ENCODE measurements at regions not wholly inside any gene's neighbourhood (a gene's known extent, or its start where the extent isn't known, plus 50 kb on each side); places are given as distances from the start of the nearest gene placed in this dataset.

GRCh38 chr4:187467224-187467623 lies 528.3 kb upstream of the ZFP42 start:
- no CpG with 5 or more reads among the region's 2 CpGs for WGBS (ENCODE audit: extremely low coverage, insufficient read length, low lambda C conversion rate)
- no peak overlapping the region for H3T11ph ChIP-seq (ENCODE audit: low read length)
- Mint-ChIP-seq H3K9me3 (no peaks in the 10 kb centered on the region; a peak in 1 of 5 replicates), H3K4me3 (no peak overlapping the region), H3K27me3 (ENCODE audit: low read depth) (peaks cover 4% of the 10 kb centered on the region; the same call in 1 of the 2 replicates), H3K36me3 (ENCODE audit: insufficient read depth in 1 of 3, low read depth in 3 of 3) (no peaks in the 10 kb centered on the region), H3K27ac (no peak overlapping the region), H3K4me1 (no peaks in the 10 kb centered on the region)
- H3K27me3 ChIP-seq (ENCODE audit: insufficient read depth, low read length) = no peaks in the 10 kb centered on the region
- no peak overlapping the region for H2AFZ ChIP-seq (ENCODE audit: low read length)
- no peak for TF ChIP-seq CTCF (conservative IDR thresholded peaks at IDR 0.05)
- no peak overlapping the region for H3K4ac ChIP-seq (ENCODE audit: low read depth, low read length)
- H3K27ac ChIP-seq (ENCODE audit: insufficient read length, low read depth, low read length) = no peak overlapping the region
- H3K18ac ChIP-seq (ENCODE audit: insufficient read length, low read depth, low read length) = no peak overlapping the region
- no peak overlapping the region for H2BK20ac ChIP-seq (ENCODE audit: low read depth, low read length, poor library complexity, severe bottlenecking)
- H3K79me1 ChIP-seq (ENCODE audit: insufficient read depth, low read depth, low read length, poor library complexity, severe bottlenecking) = no peaks in the 10 kb centered on the region
- no peaks in the 10 kb centered on the region for H3K79me2 ChIP-seq (ENCODE audit: insufficient read depth, low read length)
- no peaks in the 10 kb centered on the region for H3K4me1 ChIP-seq (ENCODE audit: insufficient read depth, low read length)
- H2BK15ac ChIP-seq (ENCODE audit: low read depth, low read length) = no peak overlapping the region
- H3K23ac ChIP-seq (ENCODE audit: insufficient read length, low read depth, low read length) = no peak overlapping the region
- H3K14ac ChIP-seq (ENCODE audit: insufficient read depth, low read length) = no peak overlapping the region
- H3K9ac ChIP-seq (ENCODE audit: extremely low read depth, insufficient read length, low read length) = no peak overlapping the region
- DNase-seq = no peak
- H3K9me3 ChIP-seq (ENCODE audit: control insufficient read depth, low read depth, low read length) = no peaks in the 10 kb centered on the region
- H4K91ac ChIP-seq (ENCODE audit: insufficient read length, low read depth, low read length) = no peak overlapping the region
- no peak overlapping the region for H4K8ac ChIP-seq (replicated peaks; ENCODE audit: insufficient read length, low read depth, low read length)
- no peak overlapping the region for H3K56ac ChIP-seq (ENCODE audit: insufficient read length, low read depth, low read length)
- H2BK12ac ChIP-seq (ENCODE audit: insufficient read length, low read depth, low read length) = no peak overlapping the region
- H2BK5ac ChIP-seq (ENCODE audit: insufficient read length, low read length) = no peak overlapping the region
- H2BK120ac ChIP-seq (ENCODE audit: low read depth, low read length, poor library complexity, severe bottlenecking) = no peak overlapping the region
- no peak overlapping the region for H2AK5ac ChIP-seq (ENCODE audit: insufficient read length, low read length)
- H3K4me2 ChIP-seq (ENCODE audit: insufficient read depth, insufficient read length, low read length) = no peak overlapping the region
- H4K5ac ChIP-seq (ENCODE audit: insufficient read length, low read depth, low read length) = no peak overlapping the region
- H4K20me1 ChIP-seq (ENCODE audit: control insufficient read depth, insufficient read depth, insufficient read length) = no peaks in the 10 kb centered on the region
- no peaks in the 10 kb centered on the region for H3K23me2 ChIP-seq (ENCODE audit: insufficient read length, low read depth, low read length, poor library complexity, severe bottlenecking)
